PC-9 (cell line): ENCODE measurements at regions not wholly inside any gene's neighbourhood (a gene's known extent, or its start where the extent isn't known, plus 50 kb on each side); places are given as distances from the start of the nearest gene placed in this dataset.

Source experiments
- BruUV-seq: library from RNA; stranded (reverse); fragments of 400-500 nt; replicated peaks from 2 replicates; lab custom pipeline; 2021; lab: Mats Ljungman, UMichigan
- CTCF ChIA-PET: fragments of 300-600 bp; sonication (Branson Sonifier 250); formaldehyde crosslinking; loops from one replicate; lab custom pipeline; 2022; ENCODE audit warnings: antibody characterized with exemption; lab: Charles Lee
- POLR2A ChIA-PET: fragments of 300-600 bp; sonication (Branson Sonifier 250); formaldehyde crosslinking; loops from one replicate; lab custom pipeline; 2022; ENCODE audit warnings: antibody characterized with exemption; ENCODE audit not compliant: unreplicated experiment; lab: Charles Lee
- DNase-seq, 2 experiments: peaks; one replicate each; pipeline versions ENCODE4 v3.0.0 to v3.0.0-alpha.2; 2015 to 2022; ENCODE audit warnings: mixed read lengths in 1 of 2
- H2AFZ ChIP-seq: fragments of 200-600 bp; sonication (generic); 2 replicates; pipeline ENCODE4 v1.8.1; 2017; ENCODE audit warnings: antibody characterized with exemption
- H3F3A ChIP-seq: fragments of 200-600 bp; sonication (generic); 2 replicates; pipeline ENCODE4 v1.8.1; 2017; ENCODE audit warnings: antibody characterized with exemption, mild to moderate bottlenecking, low read depth; ENCODE audit not compliant: insufficient read depth
- H3K27ac ChIP-seq: fragments of 200-600 bp; sonication (generic); 2 replicates; pipeline ENCODE4 v1.6.1; 2016; ENCODE audit warnings: mixed run types
- H3K27me3 ChIP-seq: fragments of 200-600 bp; sonication (generic); 2 replicates; pipeline ENCODE4 v1.6.1; 2016; ENCODE audit warnings: low read depth, mixed run types; ENCODE audit not compliant: insufficient read depth
- H3K36me3 ChIP-seq: fragments of 200-600 bp; sonication (generic); 2 replicates; pipeline ENCODE4 v1.6.1; 2016; ENCODE audit warnings: low read depth, mixed run types
- H3K4me1 ChIP-seq: fragments of 200-600 bp; sonication (generic); replicated peaks from 2 replicates; pipeline ENCODE4 v1.6.1; 2016; ENCODE audit warnings: mixed run types; ENCODE audit not compliant: insufficient read depth
- H3K4me2 ChIP-seq: fragments of 200-600 bp; sonication (generic); 2 replicates; pipeline ENCODE4 v1.6.1; 2017; ENCODE audit warnings: mixed run types
- H3K4me3 ChIP-seq: fragments of 200-600 bp; sonication (generic); 2 replicates; pipeline ENCODE4 v1.6.1; 2016; ENCODE audit warnings: mixed run types
- H3K79me2 ChIP-seq: fragments of 200-600 bp; sonication (generic); 2 replicates; pipeline ENCODE4 v1.6.1; 2017; ENCODE audit warnings: low read depth, mixed run types
- H3K9me2 ChIP-seq: fragments of 200-600 bp; sonication (generic); 2 replicates; pipeline ENCODE4 v1.8.1; 2017; ENCODE audit warnings: mild to moderate bottlenecking; ENCODE audit not compliant: insufficient read depth
- H3K9me3 ChIP-seq: fragments of 200-600 bp; sonication (generic); 2 replicates; pipeline ENCODE4 v1.8.1; 2016; ENCODE audit warnings: low read depth; ENCODE audit not compliant: insufficient read depth
- H4K20me1 ChIP-seq: fragments of 200-600 bp; sonication (generic); 2 replicates; pipeline ENCODE4 v1.8.1; 2017; ENCODE audit not compliant: insufficient read depth
- EZH2 ChIP-seq: fragments of 200-600 bp; sonication (generic); IDR thresholded peaks from 2 replicates; pipeline ENCODE4 v1.8.0; 2017; ENCODE audit warnings: antibody characterized with exemption, low read depth
- intact Hi-C: fragments of 100-400 bp; cut with micrococcal nuclease; formaldehyde crosslinking; loops from one replicate; pipeline ENCODE4 v1.10.0; 2022; ENCODE audit not compliant: unreplicated experiment
- TF ChIP-seq, protein P1 (sequence below): fragments of 200-600 bp; sonication (generic); conservative IDR thresholded peaks from 2 replicates; pipeline ENCODE4 v1.6.1; 2017; ENCODE audit warnings: mixed run types, antibody characterized with exemption, mild to moderate bottlenecking, moderate library complexity

DNA sequence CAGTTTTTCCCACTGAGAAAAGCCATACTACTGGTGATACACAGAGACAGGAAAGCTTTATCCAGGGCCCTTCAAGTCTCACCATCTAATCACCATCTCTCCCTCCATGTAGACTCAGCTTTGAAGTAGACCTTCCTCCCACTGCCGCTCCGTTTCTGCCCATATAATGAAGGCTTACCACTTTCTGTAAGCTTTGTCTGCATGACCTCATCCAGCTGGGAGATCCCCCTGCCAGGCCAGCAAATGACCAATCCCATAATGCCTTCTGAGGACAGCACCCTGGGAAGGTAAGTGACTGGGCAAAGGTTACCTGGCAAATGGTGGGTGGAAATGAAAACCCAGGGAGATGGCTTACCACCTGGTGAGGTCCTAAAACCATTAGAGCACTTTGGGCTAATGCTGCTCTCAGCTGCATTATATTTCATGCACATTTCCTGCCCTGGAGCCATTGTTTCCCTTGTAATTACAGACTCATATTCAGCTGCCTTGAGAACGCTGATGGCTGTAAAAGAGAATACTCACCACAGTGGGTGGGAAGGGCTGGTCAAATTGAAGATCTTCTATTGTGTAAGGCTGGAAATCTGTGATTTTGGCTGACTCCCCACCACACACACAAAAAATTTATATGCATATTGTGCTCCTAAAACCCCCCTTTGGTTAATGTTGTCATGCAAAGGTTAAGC, 350.7 kb upstream of the SYT4 start:
- no peak overlapping the region for H2AFZ ChIP-seq
- no peaks in the 10 kb centered on the region for H3K9me2 ChIP-seq
- no peaks in the 10 kb centered on the region for H3K79me2 ChIP-seq
- H3K27me3 ChIP-seq: no peaks in the 10 kb centered on the region
- CTCF ChIA-PET: no interaction called here
- H3K9me3 ChIP-seq: no peaks in the 10 kb centered on the region
- no peaks in the 10 kb centered on the region for H3K36me3 ChIP-seq
- intact Hi-C loops: no loop called here
- DNase-seq: no peak
- no peaks in the 10 kb centered on the region for H3F3A ChIP-seq
- H3K27ac ChIP-seq: no peak overlapping the region
- no TSS peak for BruUV-seq
- H3K4me2 ChIP-seq: no peak overlapping the region
- TF ChIP-seq EZH2: no peak
- TF ChIP-seq, protein P1, sequence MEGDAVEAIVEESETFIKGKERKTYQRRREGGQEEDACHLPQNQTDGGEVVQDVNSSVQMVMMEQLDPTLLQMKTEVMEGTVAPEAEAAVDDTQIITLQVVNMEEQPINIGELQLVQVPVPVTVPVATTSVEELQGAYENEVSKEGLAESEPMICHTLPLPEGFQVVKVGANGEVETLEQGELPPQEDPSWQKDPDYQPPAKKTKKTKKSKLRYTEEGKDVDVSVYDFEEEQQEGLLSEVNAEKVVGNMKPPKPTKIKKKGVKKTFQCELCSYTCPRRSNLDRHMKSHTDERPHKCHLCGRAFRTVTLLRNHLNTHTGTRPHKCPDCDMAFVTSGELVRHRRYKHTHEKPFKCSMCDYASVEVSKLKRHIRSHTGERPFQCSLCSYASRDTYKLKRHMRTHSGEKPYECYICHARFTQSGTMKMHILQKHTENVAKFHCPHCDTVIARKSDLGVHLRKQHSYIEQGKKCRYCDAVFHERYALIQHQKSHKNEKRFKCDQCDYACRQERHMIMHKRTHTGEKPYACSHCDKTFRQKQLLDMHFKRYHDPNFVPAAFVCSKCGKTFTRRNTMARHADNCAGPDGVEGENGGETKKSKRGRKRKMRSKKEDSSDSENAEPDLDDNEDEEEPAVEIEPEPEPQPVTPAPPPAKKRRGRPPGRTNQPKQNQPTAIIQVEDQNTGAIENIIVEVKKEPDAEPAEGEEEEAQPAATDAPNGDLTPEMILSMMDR: no peak
- no peaks in the 10 kb centered on the region for H4K20me1 ChIP-seq
- H3K4me3 ChIP-seq: no peak overlapping the region
- POLR2A ChIA-PET: no interaction called here
- H3K4me1 ChIP-seq: no peaks in the 10 kb centered on the region

DNA sequence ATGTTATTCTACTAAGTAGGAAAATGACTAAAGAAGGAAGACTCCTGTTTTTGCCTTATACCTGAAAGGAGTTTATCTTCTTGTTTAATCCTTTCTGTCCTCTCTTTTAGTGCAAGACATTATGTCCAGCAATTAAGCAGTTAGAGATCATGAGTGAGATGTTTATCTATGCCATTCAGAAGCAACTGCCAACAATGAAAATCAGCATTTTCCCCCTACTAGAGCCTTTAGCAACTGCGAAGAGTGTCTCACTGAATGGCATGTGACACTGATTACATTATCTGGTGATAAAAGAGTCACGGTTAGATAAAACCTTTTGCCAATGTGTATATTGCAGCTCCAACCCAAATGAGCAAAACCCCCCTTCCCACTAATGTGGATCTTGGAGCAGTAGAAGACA, 357.7 kb upstream of the SYT4 start:
- Histone ChIP-seq H2AFZ (no peak overlapping the region), H3K9me2 (no peaks in the 10 kb centered on the region), H3F3A (no peaks in the 10 kb centered on the region), H3K4me1 (no peaks in the 10 kb centered on the region), H3K27ac (no peak overlapping the region), H3K9me3 (no peaks in the 10 kb centered on the region), H3K79me2 (no peaks in the 10 kb centered on the region), H3K4me3 (no peak overlapping the region), H3K27me3 (no peaks in the 10 kb centered on the region), H3K36me3 (no peaks in the 10 kb centered on the region), H3K4me2 (no peak overlapping the region), H4K20me1 (no peaks in the 10 kb centered on the region)
- ChIA-PET CTCF (no interaction called here), POLR2A (no interaction called here)
- BruUV-seq: no TSS peak
- intact Hi-C loops: no loop called here
- TF ChIP-seq, protein P1: no peak
- TF ChIP-seq EZH2: no peak
- DNase-seq: no peak

DNA sequence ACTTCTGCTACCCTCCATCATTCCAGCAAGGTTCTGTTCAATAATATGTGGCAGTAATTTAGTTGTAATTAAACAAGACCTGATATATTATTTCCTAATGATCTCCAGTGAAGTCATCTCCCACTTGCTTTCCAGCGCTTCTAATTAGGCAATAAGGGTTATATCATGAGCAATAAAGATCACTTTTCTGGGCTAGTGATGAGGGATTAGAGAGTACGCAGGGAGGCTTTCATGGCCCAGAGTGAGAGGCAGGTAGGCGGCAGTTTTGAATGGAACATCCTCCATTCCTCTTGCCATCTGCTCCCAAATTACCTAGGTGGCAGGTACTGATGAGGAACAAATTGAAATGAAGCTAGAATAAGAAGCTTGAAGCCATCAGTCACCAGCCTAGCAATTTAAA, 358.1 kb upstream of the SYT4 start:
- intact Hi-C loops: no loop called here
- no peaks in the 10 kb centered on the region for H3K27me3 ChIP-seq
- no peak overlapping the region for H3K4me2 ChIP-seq
- H3K36me3 ChIP-seq: no peaks in the 10 kb centered on the region
- H3K4me3 ChIP-seq: no peak overlapping the region
- H3K79me2 ChIP-seq: no peaks in the 10 kb centered on the region
- no peak for DNase-seq
- no peaks in the 10 kb centered on the region for H4K20me1 ChIP-seq
- ChIA-PET CTCF (no interaction called here), POLR2A (no interaction called here)
- no peak overlapping the region for H2AFZ ChIP-seq
- no peaks in the 10 kb centered on the region for H3F3A ChIP-seq
- H3K9me2 ChIP-seq: no peaks in the 10 kb centered on the region
- no TSS peak for BruUV-seq
- TF ChIP-seq, protein P1: no peak
- no peak for TF ChIP-seq EZH2
- H3K9me3 ChIP-seq: no peaks in the 10 kb centered on the region
- no peaks in the 10 kb centered on the region for H3K4me1 ChIP-seq
- H3K27ac ChIP-seq: no peak overlapping the region
